GM19455 (cell line): ENCODE measurements at regions not wholly inside any gene's neighbourhood (a gene's known extent, or its start where the extent isn't known, plus 50 kb on each side); places are given as distances from the start of the nearest gene placed in this dataset.
"Not testable (repeated sequence)": the region's sequence is repeated elsewhere in the genome, so short reads cannot be mapped to it uniquely, and the experiment has no call there.

Source experiments
- ATAC-seq: cut with Tn5 transposase; IDR thresholded peaks from one replicate; pipeline ENCODE4 v1.9.1; 2021; ENCODE audit not compliant: unreplicated experiment

- no peak for ATAC-seq
Measured at GRCh38 chr3:40695848-40696247, 171.1 kb downstream of the ZNF621 start.

GRCh38 chr3:40698611-40699010 lies 173.9 kb downstream of the ZNF621 start:
- not testable (repeated sequence) for ATAC-seq

GRCh38 chr3:40701016-40701588 lies 176.3 kb downstream of the ZNF621 start:
- ATAC-seq: no peak

GRCh38 chr3:40704224-40704623 lies 179.5 kb downstream of the ZNF621 start:
- no peak for ATAC-seq

- ATAC-seq: no peak
Measured at GRCh38 chr3:40705663-40706062, 180.9 kb downstream of the ZNF621 start.

- ATAC-seq: no peak
Measured at GRCh38 chr3:40713306-40713705, 188.5 kb downstream of the ZNF621 start.

GRCh38 chr3:40713795-40714194 lies 189.0 kb downstream of the ZNF621 start:
- no peak for ATAC-seq

- no peak for ATAC-seq
Measured at GRCh38 chr3:40714771-40715345, 190.1 kb downstream of the ZNF621 start.

GRCh38 chr3:40715551-40715950 lies 190.8 kb downstream of the ZNF621 start:
- ATAC-seq: no peak

- no peak for ATAC-seq
Measured at GRCh38 chr3:40717471-40717870, 192.7 kb downstream of the ZNF621 start.

- peak; percentile 35 for ATAC-seq
Measured at GRCh38 chr3:40718209-40718608, 193.4 kb downstream of the ZNF621 start.

GRCh38 chr3:40718681-40719080 lies 193.9 kb downstream of the ZNF621 start:
- ATAC-seq: peak; percentile 95

GRCh38 chr3:40719660-40720287 lies 195.0 kb downstream of the ZNF621 start:
- no peak for ATAC-seq

- no peak for ATAC-seq
Measured at GRCh38 chr3:40720341-40720740, 195.6 kb downstream of the ZNF621 start.

GRCh38 chr3:40720863-40721262 lies 196.1 kb downstream of the ZNF621 start:
- ATAC-seq: no peak

- no peak for ATAC-seq
Measured at GRCh38 chr3:40723083-40723660, 198.4 kb downstream of the ZNF621 start.

GRCh38 chr3:40725031-40725430 lies 200.3 kb downstream of the ZNF621 start:
- no peak for ATAC-seq

- ATAC-seq: no peak
Measured at GRCh38 chr3:40731445-40731844, 206.7 kb downstream of the ZNF621 start.

- no peak for ATAC-seq
Measured at GRCh38 chr3:40736943-40737342, 212.2 kb downstream of the ZNF621 start.

- ATAC-seq: no peak
Measured at GRCh38 chr3:40737343-40737742, 212.6 kb downstream of the ZNF621 start.

GRCh38 chr3:40739971-40740370 lies 215.2 kb downstream of the ZNF621 start:
- ATAC-seq: no peak

- ATAC-seq: no peak
Measured at GRCh38 chr3:40741729-40742128, 217.0 kb downstream of the ZNF621 start.
